Fibroblast of villous mesenchyme (primary cell): ENCODE measurements at regions not wholly inside any gene's neighbourhood (a gene's known extent, or its start where the extent isn't known, plus 50 kb on each side); places are given as distances from the start of the nearest gene placed in this dataset.
A peak's percentile ranks its signal among the peaks of the same experiment; 100 is the strongest.

Source experiments
- DNase-seq: peaks from one replicate; pipeline ENCODE4 v3.0.0-alpha.2; 2010; ENCODE audit warnings: low read depth
- H3K4me3 ChIP-seq: 2 replicates; pipeline ENCODE4 v1.5.1; 2011; ENCODE audit warnings: low read depth, mild to moderate bottlenecking, low read length
- TF ChIP-seq, protein P1 (sequence below): IDR thresholded peaks from 2 replicates; pipeline ENCODE4 v1.5.1; 2012; ENCODE audit warnings: low read depth, mild to moderate bottlenecking, low read length; ENCODE audit not compliant: insufficient read depth

DNA sequence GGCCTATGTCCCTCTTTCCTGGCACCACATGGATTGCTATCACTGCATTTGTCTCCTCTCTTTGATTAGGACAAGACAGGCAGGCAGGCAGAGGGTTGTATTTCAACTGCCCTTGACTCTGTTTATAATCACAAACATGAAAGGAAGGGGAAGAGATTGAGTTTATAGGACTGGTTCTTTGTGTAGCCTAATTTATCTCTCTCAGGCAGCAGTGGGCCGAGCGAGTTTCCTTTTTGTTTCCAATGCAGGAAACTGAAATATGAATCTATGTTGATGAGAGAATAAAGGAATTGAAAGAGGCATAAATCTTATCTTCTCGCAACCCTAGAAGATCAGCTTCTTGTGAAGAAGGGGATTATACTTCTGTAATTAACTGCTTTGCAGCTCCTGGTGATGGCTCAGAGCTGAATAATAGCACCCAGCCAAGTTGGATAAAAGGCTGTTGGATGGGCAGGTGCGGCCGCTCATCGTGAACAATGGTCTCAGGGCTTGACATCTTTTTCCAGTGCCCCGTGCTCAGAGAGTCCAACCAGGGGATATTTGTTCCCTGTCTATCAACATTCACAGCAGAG lies 80.6 kb upstream of the SYT13 start:
- no peak for DNase-seq
- H3K4me3 ChIP-seq = no peak overlapping the region
- TF ChIP-seq, protein P1, sequence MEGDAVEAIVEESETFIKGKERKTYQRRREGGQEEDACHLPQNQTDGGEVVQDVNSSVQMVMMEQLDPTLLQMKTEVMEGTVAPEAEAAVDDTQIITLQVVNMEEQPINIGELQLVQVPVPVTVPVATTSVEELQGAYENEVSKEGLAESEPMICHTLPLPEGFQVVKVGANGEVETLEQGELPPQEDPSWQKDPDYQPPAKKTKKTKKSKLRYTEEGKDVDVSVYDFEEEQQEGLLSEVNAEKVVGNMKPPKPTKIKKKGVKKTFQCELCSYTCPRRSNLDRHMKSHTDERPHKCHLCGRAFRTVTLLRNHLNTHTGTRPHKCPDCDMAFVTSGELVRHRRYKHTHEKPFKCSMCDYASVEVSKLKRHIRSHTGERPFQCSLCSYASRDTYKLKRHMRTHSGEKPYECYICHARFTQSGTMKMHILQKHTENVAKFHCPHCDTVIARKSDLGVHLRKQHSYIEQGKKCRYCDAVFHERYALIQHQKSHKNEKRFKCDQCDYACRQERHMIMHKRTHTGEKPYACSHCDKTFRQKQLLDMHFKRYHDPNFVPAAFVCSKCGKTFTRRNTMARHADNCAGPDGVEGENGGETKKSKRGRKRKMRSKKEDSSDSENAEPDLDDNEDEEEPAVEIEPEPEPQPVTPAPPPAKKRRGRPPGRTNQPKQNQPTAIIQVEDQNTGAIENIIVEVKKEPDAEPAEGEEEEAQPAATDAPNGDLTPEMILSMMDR = no peak

GRCh38 chr11:45365961-45366618 lies 79.9 kb upstream of the SYT13 start:
- TF ChIP-seq, protein P1 = no peak
- no peak overlapping the region for H3K4me3 ChIP-seq
- no peak for DNase-seq

DNA sequence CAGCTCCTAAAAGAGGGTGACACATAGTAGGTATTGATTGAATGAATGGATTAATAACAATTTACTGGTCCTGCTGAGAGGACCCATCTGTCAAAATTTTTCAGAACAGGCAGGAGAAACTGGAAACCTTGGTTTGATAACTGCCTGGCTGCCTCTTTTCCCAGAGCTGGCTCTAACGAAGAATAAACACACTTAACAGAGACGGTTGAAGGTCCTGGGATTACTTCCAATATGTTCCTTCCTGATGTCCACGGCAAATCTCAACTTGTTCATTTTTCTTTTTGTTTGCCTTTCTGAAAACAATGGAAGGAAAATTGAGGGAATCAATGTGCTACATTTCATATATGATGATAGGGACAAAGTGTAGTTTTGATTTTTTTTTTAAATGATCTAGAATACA lies 76.5 kb upstream of the SYT13 start:
- TF ChIP-seq, protein P1 = no peak
- H3K4me3 ChIP-seq = no peak overlapping the region
- no peak for DNase-seq

DNA sequence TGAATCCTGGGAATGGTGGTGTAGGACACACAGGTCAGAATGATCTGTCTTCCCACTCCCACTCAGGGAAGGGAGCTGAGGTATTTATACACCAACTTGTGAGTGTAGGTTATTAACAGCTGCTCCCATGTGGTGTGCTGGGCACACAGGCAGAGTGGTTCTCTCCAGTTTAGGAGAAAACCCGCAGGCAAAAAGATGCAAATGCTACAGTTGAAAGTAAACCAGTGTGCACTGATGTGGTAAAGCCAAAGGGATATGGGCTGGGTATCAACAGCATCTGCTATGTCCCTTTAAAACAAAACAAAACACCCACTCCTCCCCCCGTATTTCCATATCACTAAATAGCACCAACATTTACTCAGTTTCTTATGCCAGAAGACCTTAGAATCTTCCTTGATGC lies 75.4 kb upstream of the SYT13 start:
- no peak overlapping the region for H3K4me3 ChIP-seq
- TF ChIP-seq, protein P1 = no peak
- DNase-seq = no peak

DNA sequence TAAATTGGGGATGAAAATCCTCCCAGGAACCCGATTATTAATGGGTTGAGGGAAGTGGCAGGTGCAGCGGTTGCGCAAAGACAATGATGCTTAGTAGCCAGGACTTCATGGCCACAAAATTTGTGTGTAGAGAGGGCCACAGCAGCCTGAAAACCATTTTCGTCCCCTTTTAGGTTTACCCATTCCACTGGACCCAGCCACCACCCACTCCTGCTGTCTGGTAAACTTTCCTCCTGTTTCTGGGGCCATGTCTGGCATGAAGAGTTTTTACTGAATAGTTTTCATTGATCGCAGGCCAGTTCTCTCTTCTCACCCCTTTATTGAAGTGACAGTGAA lies 69.5 kb upstream of the SYT13 start:
- H3K4me3 ChIP-seq = peak overlapping the region; percentile 51
- TF ChIP-seq, protein P1 = no peak
- DNase-seq = no peak

DNA sequence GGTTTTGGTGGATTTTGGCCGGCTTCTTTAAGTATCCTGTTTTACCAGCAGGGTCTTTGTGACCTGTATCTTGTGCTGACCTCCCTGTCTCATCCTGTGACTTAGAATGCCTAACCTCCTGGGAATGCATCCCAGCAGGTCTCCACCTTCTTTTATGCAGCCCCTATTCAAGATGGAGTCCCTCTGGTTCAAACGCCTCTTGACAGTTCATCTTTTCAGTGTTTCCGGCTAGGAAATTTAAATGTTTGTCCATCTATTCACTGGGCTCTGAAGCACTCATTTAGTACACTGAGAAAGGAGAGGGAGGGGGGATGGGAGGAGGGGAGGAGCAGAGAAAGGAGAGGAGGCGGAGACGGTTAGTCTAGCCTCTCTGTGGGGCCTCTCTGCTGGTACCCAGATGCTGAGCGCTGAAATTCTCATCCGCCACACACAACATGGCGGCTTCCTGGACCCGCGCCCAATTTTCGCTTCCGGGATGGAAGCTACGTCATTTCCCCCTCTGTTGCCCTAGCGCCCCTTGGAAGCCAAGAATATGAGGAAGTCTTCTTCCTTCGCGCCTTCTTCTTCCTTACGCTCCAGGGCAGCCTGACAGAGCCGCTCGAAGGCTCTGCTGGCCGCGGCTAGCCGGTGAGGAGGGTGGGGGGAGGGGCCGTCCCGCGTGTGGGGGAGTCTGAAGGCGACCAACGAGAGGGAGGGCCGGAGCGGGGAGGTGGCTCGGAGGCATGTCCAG lies 69.0 kb upstream of the SYT13 start:
- peak overlapping the region; percentile 51 for H3K4me3 ChIP-seq
- peak; percentile 45 for DNase-seq
- TF ChIP-seq, protein P1 = no peak

GRCh38 chr11:45348729-45349128 lies 62.6 kb upstream of the SYT13 start:
- H3K4me3 ChIP-seq = no peak overlapping the region
- TF ChIP-seq, protein P1 = no peak
- no peak for DNase-seq
